ENCODE measurements at regions not wholly inside any gene's neighbourhood (a gene's known extent, or its start where the extent isn't known, plus 50 kb on each side); places are given as distances from the start of the nearest gene placed in this dataset.
A peak's percentile ranks its signal among the peaks of the same experiment; 100 is the strongest.

GRCh38 chr11:111194860-111195568, 50.5 kb upstream of the POU2AF2 start:
- DNase-seq: peak in 1 of 2 donors; percentile 2

- no peak for DNase-seq
Measured at GRCh38 chr11:111193924-111194490, 51.5 kb upstream of the POU2AF2 start.

GRCh38 chr11:111189466-111189865, 56.1 kb upstream of the POU2AF2 start:
- DNase-seq: peak in 1 of 2 donors; percentile 18

- DNase-seq: peak in 1 of 2 donors; percentile 55
Measured at GRCh38 chr11:111186308-111186915, 59.1 kb upstream of the POU2AF2 start.

GRCh38 chr11:111185266-111185665, 60.3 kb upstream of the POU2AF2 start:
- DNase-seq: peak in 1 of 2 donors; percentile 63

- DNase-seq: no peak
Measured at GRCh38 chr11:111183706-111184105, 61.8 kb upstream of the POU2AF2 start.

- peak in 1 of 2 donors; percentile 14 for DNase-seq
Measured at GRCh38 chr11:111179184-111179910, 66.2 kb upstream of the POU2AF2 start.

GRCh38 chr11:111177037-111177871, 68.3 kb upstream of the POU2AF2 start:
- peak in 1 of 2 donors; percentile 84 for DNase-seq

- no peak for DNase-seq
Measured at GRCh38 chr11:111176603-111177002, 68.9 kb upstream of the POU2AF2 start.

GRCh38 chr11:111173221-111173620, 72.3 kb upstream of the POU2AF2 start:
- DNase-seq: no peak

- no peak for DNase-seq
Measured at GRCh38 chr11:111172321-111172862, 73.1 kb upstream of the POU2AF2 start.

GRCh38 chr11:111170761-111171379, 74.7 kb upstream of the POU2AF2 start:
- DNase-seq: no peak

GRCh38 chr11:111169367-111169766, 76.2 kb upstream of the POU2AF2 start:
- DNase-seq: no peak

- DNase-seq: no peak
Measured at GRCh38 chr11:111168871-111169270, 76.7 kb upstream of the POU2AF2 start.

GRCh38 chr11:111167666-111168065, 77.9 kb upstream of the POU2AF2 start:
- no peak for DNase-seq

- no peak for DNase-seq
Measured at GRCh38 chr11:111166598-111166997, 78.9 kb upstream of the POU2AF2 start.

- no peak for DNase-seq
Measured at GRCh38 chr11:111162305-111162704, 83.2 kb upstream of the POU2AF2 start.

GRCh38 chr11:111157571-111157970, 88.0 kb upstream of the POU2AF2 start:
- no peak for DNase-seq

GRCh38 chr11:111155021-111155420, 90.5 kb upstream of the POU2AF2 start:
- no peak for DNase-seq

- DNase-seq: no peak
Measured at GRCh38 chr11:111153194-111153593, 92.3 kb upstream of the POU2AF2 start.

- DNase-seq: peak in 1 of 2 donors; percentile 9
Measured at GRCh38 chr11:111148953-111149352, 96.6 kb upstream of the POU2AF2 start.

- DNase-seq: no peak
Measured at GRCh38 chr11:111148121-111148520, 97.4 kb upstream of the POU2AF2 start.
